KOPT-K1 (cell line): ENCODE measurements at regions not wholly inside any gene's neighbourhood (a gene's known extent, or its start where the extent isn't known, plus 50 kb on each side); places are given as distances from the start of the nearest gene placed in this dataset.

ENCODE experiments used
- H3K27ac ChIP-seq: fragments of 200-600 bp; sonication (generic); 2 replicates; pipeline ENCODE4 v1.5.1; 2016; ENCODE audit warnings: antibody characterized with exemption, mild to moderate bottlenecking, low read depth, low read length; ENCODE audit not compliant: poor library complexity, severe bottlenecking
- H3K36me3 ChIP-seq: fragments of 200-600 bp; sonication (generic); 2 replicates; pipeline ENCODE4 v1.5.1; 2017; ENCODE audit warnings: antibody characterized with exemption, mild to moderate bottlenecking, low read length, moderate library complexity; ENCODE audit not compliant: insufficient read depth
- H3K9me3 ChIP-seq: fragments of 200-600 bp; sonication (generic); 2 replicates; pipeline ENCODE4 v1.5.1; 2017; ENCODE audit warnings: antibody characterized with exemption, low read length, mild to moderate bottlenecking; ENCODE audit not compliant: insufficient read depth, poor library complexity, severe bottlenecking

DNA sequence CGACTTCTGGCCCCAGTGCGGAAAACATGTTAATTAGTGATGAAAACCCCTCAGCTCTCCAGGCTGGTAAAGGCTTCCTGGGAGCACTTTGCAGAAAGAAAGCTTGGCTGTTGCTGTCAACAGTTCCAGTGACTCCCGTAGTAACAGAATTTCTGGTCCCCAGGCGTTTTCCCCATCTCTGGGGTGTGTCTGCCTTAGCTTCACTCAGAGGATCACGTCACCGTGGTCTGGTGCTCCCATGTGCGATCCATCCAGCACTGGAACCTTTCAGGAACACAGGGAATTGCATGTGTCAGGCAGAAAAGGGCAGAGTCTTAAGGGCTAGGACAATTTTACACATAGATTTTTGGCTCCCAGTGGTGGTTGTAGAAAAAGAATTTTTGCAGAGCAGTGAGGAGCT, 470.4 kb upstream of the USP24 start:
- no peak overlapping the region for H3K27ac ChIP-seq
- no peaks in the 10 kb centered on the region for H3K36me3 ChIP-seq
- no peaks in the 10 kb centered on the region for H3K9me3 ChIP-seq

DNA sequence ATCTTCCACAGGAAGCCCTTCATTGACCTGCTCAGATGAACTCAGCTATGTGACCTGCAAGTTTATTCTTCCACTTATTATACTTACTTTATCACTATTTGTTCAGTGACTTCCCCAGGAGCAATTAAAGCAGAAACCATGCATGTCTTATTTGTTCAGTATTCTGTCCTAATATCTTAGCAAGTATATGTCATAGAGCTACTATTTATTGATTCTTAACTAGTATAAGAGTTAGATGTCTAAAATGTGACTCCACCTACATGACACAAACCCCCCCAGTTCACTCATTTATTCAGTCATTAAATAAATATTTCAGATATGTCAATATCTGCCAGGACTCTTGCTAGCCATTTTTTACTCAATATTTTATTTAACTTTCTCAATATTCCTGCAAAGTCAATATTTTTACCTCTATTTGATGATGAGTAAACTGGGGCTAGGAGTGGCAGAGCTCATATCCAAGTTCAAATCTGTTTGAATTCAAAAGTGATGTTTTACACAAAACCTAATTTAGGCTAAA, 469.0 kb upstream of the USP24 start:
- no peaks in the 10 kb centered on the region for H3K36me3 ChIP-seq
- no peak overlapping the region for H3K27ac ChIP-seq
- no peaks in the 10 kb centered on the region for H3K9me3 ChIP-seq

DNA sequence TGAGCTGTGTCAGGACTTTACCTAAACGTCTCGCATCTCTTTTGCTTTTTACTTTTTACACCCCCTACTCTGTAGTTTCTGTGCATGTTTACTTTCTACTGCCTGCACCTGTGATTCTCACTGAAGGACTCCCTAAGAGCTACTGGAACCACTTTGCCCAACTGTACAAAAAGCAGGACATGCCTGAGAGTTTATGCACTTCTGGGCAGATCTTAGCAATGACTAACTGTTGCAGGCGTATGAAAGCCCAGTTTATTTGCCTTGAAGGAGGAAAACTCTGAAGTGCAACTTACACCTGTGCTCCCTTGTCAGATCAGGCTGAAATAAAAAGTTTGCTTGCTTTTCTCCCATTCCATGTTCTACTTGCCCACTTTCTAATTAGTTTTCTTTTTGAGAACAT, 467.0 kb upstream of the USP24 start:
- no peak overlapping the region for H3K27ac ChIP-seq
- H3K36me3 ChIP-seq = no peaks in the 10 kb centered on the region
- no peaks in the 10 kb centered on the region for H3K9me3 ChIP-seq

DNA sequence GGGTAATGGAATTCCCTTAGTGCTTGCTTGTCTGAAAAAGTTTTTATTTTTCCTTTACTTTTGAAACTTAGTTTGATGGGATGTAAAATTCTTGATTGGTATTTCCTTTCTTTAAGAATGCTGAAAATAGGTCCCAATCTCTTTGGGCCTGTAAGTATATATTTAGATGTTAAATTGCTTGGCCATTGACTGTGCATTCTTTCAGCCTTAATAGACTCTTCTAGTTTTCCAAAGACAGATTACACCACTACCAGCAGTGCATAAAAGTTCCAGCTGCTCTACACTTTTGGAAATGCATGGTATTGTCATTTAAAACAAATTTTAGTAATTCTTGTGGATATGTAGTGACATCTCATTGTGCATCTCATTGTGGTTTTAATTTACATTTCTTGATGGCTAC, 464.8 kb upstream of the USP24 start:
- no peaks in the 10 kb centered on the region for H3K9me3 ChIP-seq
- no peaks in the 10 kb centered on the region for H3K36me3 ChIP-seq
- no peak overlapping the region for H3K27ac ChIP-seq

DNA sequence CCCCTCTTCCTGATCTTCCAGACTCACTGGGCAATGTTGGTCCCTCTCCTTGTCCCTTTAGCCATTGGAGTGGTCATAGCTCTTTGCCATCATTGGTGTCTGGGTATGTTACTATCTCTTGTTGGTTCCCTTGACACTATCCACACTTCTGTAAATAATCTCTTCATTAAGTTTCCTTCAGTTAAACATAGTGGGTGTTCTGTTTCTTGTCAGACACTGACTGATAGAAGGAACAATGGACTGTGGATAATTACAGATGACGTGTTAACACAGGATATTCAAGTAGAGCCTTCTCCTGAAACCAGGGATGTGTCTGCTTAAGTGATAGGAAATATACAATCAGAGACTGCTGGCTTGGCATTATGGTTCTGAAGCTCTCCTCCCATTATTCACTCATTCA, 458.3 kb upstream of the USP24 start:
- Histone ChIP-seq H3K36me3 (no peaks in the 10 kb centered on the region), H3K9me3 (no peaks in the 10 kb centered on the region), H3K27ac (no peak overlapping the region)

DNA sequence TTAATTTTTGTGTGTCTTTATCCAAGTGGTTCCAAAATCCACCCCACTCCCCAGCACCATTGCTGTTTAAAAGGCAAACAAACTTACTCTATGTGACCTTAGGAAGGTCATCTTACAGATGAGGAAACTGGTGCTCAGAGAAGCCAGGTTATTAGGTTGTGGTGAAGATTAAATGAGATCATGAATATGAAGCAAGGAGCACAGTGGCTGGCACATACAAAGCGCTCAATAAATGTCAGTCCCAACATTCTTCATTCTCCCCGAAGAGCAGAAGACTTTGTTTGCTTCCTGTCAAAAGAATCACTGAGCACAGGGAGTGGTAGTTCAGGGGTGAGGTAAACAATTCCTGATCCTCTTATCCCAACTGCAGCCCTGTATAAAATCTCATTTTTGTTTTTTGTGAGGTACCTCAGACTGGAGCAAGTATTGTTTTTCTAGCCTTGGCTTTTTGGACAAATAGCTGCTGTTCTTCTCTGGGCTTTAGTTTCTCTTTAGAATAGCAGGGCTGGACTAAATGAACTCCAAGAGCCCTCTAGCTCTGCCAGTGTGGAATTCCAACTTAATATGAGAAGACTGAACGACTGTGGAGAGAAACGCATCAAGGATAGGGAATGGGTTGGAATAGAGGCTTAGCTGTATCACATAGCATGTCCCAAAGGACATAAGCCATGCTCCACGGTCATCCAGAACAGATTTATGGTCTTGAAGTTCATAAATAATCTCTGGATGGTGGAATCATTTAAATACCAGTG, 455.3 kb upstream of the USP24 start:
- no peaks in the 10 kb centered on the region for H3K9me3 ChIP-seq
- H3K36me3 ChIP-seq = no peaks in the 10 kb centered on the region
- no peak overlapping the region for H3K27ac ChIP-seq

DNA sequence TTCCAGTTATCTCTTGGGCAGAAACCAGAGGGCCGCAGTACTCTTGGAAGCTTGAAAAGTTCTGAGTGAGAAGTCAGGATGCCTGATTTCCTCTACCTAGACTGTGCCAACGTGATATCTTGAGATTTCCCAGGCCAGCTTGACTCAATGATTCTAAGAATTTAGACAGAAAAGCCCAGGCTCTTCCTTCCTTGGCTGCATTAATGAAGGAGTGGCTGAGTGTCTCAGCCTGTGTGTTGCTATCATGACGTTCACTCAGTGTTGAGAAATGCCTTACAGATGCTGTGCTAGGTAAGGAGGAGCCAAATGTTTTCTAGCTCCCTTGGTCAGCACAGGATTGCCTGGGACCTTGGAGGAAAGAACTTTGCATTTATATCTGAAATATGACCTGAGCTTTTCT, 454.1 kb upstream of the USP24 start:
- Histone ChIP-seq H3K27ac (no peak overlapping the region), H3K36me3 (no peaks in the 10 kb centered on the region)

DNA sequence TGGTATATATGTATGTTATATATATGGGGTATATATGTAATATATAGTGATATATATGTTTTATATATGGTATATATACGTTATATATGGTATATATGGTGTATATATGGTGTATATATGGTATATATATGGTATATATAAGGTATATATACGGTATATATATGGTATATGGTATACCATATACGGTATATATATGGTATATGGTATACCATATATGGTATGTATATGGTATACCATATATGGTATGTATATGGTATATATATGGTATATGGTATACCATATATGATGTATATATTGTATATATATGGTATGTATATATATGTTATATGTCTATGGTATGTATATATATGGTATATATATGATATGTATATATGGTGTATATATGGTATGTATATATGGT, 447.7 kb upstream of the USP24 start:
- Histone ChIP-seq H3K9me3 (peaks cover 9% of the 10 kb centered on the region), H3K36me3 (no peaks in the 10 kb centered on the region), H3K27ac (no peak overlapping the region)

More for the DNA sequence above, 454.1 kb upstream of the USP24 start:
- no peaks in the 10 kb centered on the region for H3K9me3 ChIP-seq

DNA sequence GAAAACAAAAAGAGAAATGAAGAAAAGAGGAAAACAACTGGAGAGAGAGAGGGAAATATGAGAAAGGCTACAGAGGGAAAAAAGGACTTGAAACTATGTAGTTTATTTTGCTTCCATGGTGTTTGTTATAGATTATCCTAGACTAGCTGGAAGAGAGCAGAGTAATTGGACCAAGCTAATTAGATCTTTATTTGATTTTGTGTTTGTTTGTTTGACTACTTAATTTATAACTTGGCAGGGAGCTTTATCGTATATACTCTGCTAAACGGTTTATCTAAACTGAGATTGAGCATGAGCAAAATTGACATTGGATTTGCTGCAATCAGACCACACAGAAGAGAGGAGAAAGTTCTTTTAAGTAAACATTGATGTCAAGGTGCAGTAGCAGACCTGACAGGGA, 443.8 kb upstream of the USP24 start:
- no peak overlapping the region for H3K27ac ChIP-seq
- H3K9me3 ChIP-seq = peaks cover 8% of the 10 kb centered on the region
- H3K36me3 ChIP-seq = no peaks in the 10 kb centered on the region

DNA sequence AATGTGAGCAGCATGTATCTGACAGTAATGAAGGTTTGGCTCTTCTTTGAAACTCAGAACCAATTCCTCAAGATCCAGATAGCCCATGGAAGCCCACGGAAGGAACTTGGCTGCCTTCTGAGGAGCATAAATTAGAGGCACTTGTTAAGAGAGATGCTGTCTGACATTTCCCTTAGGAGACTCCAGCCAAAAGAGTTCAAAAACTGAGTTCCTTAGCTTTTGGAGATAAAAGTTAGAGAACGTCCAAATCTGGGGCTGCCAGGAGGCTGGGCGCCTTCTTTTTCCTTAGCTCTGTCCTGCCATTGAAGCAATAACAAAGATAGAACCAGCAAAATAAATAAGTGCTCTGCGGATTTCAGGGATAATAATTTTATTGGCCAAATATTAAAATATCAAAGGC, 439.6 kb upstream of the USP24 start:
- Histone ChIP-seq H3K27ac (no peak overlapping the region), H3K9me3 (no peaks in the 10 kb centered on the region), H3K36me3 (no peaks in the 10 kb centered on the region)

DNA sequence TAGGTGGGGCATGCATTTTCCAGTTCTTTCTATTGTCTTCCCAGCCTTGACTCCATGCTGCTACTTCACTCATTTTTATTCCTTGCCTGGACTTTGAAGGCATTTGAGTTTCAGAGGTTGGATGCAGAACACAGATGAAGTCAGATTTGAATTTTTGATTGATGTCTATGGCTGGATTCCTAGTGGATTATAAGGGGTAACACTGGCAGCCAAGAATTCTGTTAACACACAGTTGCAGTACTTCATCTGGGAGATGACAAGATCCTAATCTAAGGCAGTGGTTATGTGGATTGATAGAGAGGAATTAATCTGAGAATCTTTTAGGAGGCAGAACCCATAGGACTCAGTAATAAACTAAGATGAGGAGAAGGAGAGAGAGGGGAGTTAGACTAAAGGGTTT, 439.0 kb upstream of the USP24 start:
- no peak overlapping the region for H3K27ac ChIP-seq
- H3K36me3 ChIP-seq = no peaks in the 10 kb centered on the region
- no peaks in the 10 kb centered on the region for H3K9me3 ChIP-seq

DNA sequence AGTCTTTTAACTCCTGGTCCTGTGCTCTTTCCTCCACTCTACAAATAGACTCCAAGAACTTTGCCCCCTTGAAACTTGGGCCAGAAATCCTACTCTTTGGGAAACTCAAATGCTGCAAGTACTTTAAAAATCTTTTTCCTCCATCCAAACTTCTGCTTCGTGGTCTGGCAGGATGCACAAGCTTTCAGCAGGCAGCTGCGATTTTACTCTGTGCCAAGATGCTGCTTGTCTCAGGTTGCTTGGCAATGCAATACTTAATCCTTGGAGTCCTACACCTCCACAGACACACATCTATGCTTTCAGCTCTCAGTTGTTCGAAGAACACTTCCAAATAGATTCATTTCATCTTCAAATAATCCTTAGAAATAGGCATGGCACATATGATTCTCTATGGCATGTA, 435.3 kb upstream of the USP24 start:
- Histone ChIP-seq H3K36me3 (no peaks in the 10 kb centered on the region), H3K27ac (no peak overlapping the region), H3K9me3 (no peaks in the 10 kb centered on the region)

DNA sequence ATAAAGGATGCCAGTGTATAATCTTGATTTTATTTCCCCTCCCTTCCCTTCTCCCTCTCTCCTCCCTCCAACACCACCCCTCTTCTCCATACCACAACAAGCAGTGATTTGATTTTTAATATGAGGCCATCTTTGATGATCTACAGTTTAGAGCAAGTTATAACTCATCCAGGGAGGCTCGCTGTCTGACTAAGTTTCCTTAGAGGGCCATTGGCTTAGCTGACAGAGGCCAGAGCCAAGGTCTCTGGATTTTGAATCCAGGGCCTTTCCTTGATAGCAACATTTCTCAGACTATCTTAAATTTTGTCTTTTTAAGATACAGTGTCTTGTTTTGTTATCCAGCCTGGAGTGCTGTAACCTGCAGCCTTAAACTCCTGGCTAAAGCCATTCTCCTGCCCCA, 431.0 kb upstream of the USP24 start:
- Histone ChIP-seq H3K36me3 (no peaks in the 10 kb centered on the region), H3K27ac (no peak overlapping the region), H3K9me3 (no peaks in the 10 kb centered on the region)

DNA sequence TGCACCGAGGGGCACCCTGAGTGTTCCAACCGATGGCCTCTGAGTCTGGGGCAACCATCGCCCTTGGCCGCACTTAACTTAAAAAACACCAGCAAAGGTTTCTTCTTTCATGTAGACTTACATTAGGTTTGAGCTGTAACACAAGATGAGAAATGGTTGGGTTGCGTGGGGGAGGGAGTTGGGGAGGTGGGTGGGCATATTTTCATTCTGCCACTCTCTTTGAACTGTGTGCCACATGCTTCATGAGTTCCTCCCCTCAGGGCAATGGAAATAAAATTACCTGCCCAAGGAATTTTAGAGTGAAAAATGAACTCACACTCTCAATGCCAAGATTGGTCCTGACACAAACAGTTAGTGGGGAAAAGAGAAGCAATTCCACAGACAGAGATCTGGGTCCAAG, 430.1 kb upstream of the USP24 start:
- Histone ChIP-seq H3K27ac (no peak overlapping the region), H3K36me3 (no peaks in the 10 kb centered on the region), H3K9me3 (no peaks in the 10 kb centered on the region)

DNA sequence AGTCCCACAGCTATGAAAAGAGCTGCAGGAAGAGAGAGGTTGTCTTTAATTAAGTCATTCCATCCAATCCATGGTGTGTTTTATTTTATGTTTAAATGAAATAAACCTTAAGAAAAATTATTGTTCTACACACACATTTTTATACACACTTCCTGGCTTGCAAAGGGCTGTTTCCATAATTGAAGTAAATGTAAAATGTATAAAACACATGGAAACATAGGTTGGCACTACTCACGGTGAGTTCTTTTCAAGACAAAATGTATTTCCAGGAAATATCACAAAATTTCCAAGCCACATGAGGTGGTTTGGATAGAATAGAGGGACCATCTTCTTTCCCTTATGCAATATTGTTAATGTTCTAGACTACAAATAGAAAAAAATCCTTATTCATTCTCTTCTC, 426.8 kb upstream of the USP24 start:
- no peaks in the 10 kb centered on the region for H3K9me3 ChIP-seq
- no peak overlapping the region for H3K27ac ChIP-seq
- no peaks in the 10 kb centered on the region for H3K36me3 ChIP-seq

DNA sequence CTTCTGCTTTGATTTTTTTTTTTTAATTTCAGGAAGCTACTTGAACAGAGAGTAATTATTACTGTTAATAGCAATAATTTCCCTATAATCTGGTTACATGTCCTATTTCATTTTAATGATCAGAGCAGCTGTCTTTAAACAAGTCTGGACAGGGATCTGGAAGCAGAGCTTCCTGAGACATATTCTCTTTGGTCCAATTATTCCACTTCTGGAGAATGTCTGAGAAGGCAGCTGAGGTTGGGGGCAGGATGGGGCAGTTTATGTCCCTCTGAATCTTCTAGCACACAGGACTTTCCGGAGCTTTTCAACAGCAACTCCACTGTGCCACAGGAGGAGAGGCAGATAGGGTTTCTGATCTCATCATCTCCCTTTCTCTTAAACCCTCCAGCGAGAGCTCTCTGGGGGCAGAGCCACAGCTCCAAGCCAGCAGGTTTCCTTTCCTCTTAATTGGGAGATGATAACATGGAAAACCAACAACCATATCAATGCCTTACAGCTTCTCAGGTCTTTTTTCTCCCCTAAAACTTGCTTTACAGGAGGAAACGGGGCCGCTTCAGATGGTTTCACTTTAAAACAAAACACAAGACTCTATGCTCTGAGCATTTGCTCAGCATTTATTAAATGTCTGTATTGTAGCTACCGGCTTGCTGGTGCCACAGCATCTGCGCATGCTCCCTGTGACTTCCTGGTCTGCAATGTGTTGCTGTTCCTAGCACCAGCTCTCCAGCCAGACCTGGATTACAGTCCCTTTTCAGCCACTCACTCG, 425.7 kb upstream of the USP24 start:
- Histone ChIP-seq H3K27ac (no peak overlapping the region), H3K9me3 (no peaks in the 10 kb centered on the region), H3K36me3 (no peaks in the 10 kb centered on the region)
